Transverse colon (tissue), 4 donors: ENCODE measurements at regions not wholly inside any gene's neighbourhood (a gene's known extent, or its start where the extent isn't known, plus 50 kb on each side); places are given as distances from the start of the nearest gene placed in this dataset.

Experiments used
- DNase-seq: peaks from one replicate; pipeline ENCODE4 v3.0.0-alpha.2; 2019
- H3K27ac ChIP-seq, 4 donors: fragments of 200-600 bp; sonication (generic); 2 replicates each; pipeline ENCODE4 v1.5.1; 2016 to 2018; ENCODE audit warnings: inconsistent platforms in 4 of 4
- H3K27me3 ChIP-seq: fragments of 200-600 bp; sonication (generic); 2 replicates; pipeline ENCODE4 v1.5.1; 2017; ENCODE audit warnings: inconsistent platforms
- H3K36me3 ChIP-seq, 4 donors: fragments of 200-600 bp; sonication (generic); 2 replicates each; pipeline ENCODE4 v1.5.1; 2017 to 2019; ENCODE audit warnings: inconsistent platforms in 4 of 4
- H3K4me1 ChIP-seq, 4 donors: fragments of 200-600 bp; sonication (generic); 2 replicates each; pipeline ENCODE4 v1.5.1; 2017 to 2020; ENCODE audit warnings: inconsistent platforms in 4 of 4
- H3K4me3 ChIP-seq, 4 donors: fragments of 200-600 bp; sonication (generic); 1 replicate in 1 of 4; 2 replicates in 3 of 4; pipeline versions ENCODE4 v1.5.1 to v1.6.1; 2017 to 2019; ENCODE audit warnings: inconsistent platforms in 4 of 4
- H3K9me3 ChIP-seq, 2 donors: fragments of 200-600 bp; sonication (generic); 2 replicates each; pipeline ENCODE4 v1.5.1; 2017 to 2019; ENCODE audit warnings: inconsistent platforms in 2 of 2
- EP300 ChIP-seq: sonication (generic); formaldehyde crosslinking; IDR thresholded peaks from one replicate; pipeline ENCODE4 v1.6.1; 2017; ENCODE audit warnings: antibody characterized with exemption, low read depth
- POLR2A ChIP-seq: fragments of 450-650 bp; IDR thresholded peaks from one replicate; pipeline ENCODE4 v1.6.1; 2016; ENCODE audit warnings: antibody characterized with exemption, mild to moderate bottlenecking, moderate library complexity
- POLR2AphosphoS5 ChIP-seq, 3 donors: sonication (generic); formaldehyde crosslinking; IDR thresholded peaks; one replicate each; pipeline ENCODE4 v1.6.1; 2016; ENCODE audit warnings: antibody characterized with exemption in 3 of 3
- WGBS, 2 donors: methylation state at CpG; one replicate each; pipeline ENCODE4 v1.1.5; 2018; ENCODE audit warnings: low coverage in 1 of 2; 5-methylcytosine and 5-hydroxymethylcytosine counted together
- in situ Hi-C, 4 donors: fragments of 200-750 bp; cut with MboI; loops; one replicate each; pipeline versions ENCODE4 v1.15.0 to v1.15.1; 2017; ENCODE audit warnings: low sequenced_read_pairs in 3 of 4, low pct_ligation_motif_present in 1 of 4, low pct_unique_long_range_greater_than_20kb in 1 of 4
- intact Hi-C: fragments of 100-400 bp; cut with DNase I; formaldehyde crosslinking; loops from one replicate; pipeline ENCODE4 v1.15.1; 2023; ENCODE audit warnings: low total_unique reads
- TF ChIP-seq, protein P1 (sequence below), 5 experiments: fragments of 200-600 bp in 3 of 5; fragments of 450-650 bp in 2 of 5; sonication (generic) in 3 of 5; IDR thresholded peaks; 1 replicate in 2 of 5; 2 replicates in 3 of 5; pipeline ENCODE4 v1.5.1; 2016 to 2017; ENCODE audit warnings: antibody characterized with exemption in 5 of 5, inconsistent platforms in 3 of 5, mild to moderate bottlenecking in 2 of 5, moderate library complexity in 1 of 5

DNA sequence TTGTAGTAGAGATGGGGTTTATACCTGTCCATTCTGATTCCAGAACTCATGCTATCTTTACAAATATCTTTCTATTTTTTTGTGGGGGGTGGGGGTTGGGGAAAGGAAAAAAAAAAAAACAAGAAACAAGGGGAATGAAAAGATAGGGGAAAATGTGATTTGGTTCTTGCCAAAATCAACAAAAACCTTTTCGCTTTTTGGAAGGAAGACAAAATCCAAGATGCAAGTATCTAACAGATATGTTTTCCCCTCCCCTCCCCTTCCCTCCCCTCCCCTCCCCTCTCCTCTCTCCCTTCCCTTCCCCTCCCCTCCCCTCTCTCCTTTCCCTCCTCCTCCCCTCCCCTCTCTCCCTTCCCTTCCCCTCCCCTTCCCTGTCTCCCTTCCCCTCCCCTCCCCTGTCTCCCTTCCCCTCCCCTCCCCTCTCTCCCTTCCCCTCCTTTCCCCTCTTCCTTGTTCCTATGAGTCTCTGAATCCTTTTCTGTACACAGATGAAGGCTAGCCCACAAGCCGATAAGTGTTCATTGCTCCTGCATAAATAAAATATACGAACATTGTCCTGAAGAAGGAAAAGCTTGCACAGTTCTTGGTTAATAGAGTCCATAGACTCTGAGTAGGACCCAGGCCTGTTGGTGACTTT is 551.9 kb downstream of the EDEM1 start:
- 59 to 100% methylated on average over 1 to 3 of the region's 3 CpGs for WGBS, 2 donors
- no peaks in the 10 kb centered on the region for H3K9me3 ChIP-seq
- no peaks in the 10 kb centered on the region for H3K4me1 ChIP-seq
- DNase-seq: no peak
- no peaks in the 10 kb centered on the region for H3K27me3 ChIP-seq
- in situ Hi-C loops (no loop called here), intact Hi-C loops (no loop called here)
- H3K36me3 ChIP-seq: no peaks in the 10 kb centered on the region
- no peak for TF ChIP-seq EP300
- no peak for TF ChIP-seq POLR2AphosphoS5 (IDR thresholded peaks at IDR 0.05)
- TF ChIP-seq, protein P1, sequence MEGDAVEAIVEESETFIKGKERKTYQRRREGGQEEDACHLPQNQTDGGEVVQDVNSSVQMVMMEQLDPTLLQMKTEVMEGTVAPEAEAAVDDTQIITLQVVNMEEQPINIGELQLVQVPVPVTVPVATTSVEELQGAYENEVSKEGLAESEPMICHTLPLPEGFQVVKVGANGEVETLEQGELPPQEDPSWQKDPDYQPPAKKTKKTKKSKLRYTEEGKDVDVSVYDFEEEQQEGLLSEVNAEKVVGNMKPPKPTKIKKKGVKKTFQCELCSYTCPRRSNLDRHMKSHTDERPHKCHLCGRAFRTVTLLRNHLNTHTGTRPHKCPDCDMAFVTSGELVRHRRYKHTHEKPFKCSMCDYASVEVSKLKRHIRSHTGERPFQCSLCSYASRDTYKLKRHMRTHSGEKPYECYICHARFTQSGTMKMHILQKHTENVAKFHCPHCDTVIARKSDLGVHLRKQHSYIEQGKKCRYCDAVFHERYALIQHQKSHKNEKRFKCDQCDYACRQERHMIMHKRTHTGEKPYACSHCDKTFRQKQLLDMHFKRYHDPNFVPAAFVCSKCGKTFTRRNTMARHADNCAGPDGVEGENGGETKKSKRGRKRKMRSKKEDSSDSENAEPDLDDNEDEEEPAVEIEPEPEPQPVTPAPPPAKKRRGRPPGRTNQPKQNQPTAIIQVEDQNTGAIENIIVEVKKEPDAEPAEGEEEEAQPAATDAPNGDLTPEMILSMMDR (IDR thresholded peaks at IDR 0.05): no peak
- no peak for TF ChIP-seq POLR2A
- no peak overlapping the region for H3K4me3 ChIP-seq
- no peak overlapping the region for H3K27ac ChIP-seq

DNA sequence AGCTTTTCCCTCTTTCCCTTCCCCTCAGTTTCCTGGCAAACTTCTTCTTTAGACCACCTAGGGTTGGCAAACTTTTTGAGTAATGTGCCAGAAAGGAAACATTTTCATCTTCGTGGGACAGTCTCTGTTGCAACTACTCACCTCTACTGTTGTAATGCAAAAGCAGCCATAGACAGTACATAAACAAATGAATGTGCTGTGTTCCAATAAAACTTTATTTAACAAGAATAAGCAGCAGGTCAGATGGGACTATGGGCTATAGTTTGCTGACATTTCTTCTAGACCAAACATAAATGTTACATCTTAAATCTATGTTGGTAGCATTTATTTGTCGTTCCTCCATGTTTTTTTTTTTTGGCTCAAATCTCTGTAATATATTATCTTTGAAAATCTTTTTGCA is 552.4 kb downstream of the EDEM1 start:
- H3K36me3 ChIP-seq: no peaks in the 10 kb centered on the region
- no peak for DNase-seq
- H3K4me1 ChIP-seq: no peaks in the 10 kb centered on the region
- WGBS, 2 donors: 78 to 92% methylated on average over 2 of the region's 2 CpGs
- H3K4me3 ChIP-seq: no peak overlapping the region
- H3K27me3 ChIP-seq: no peaks in the 10 kb centered on the region
- intact Hi-C loops (no loop called here), in situ Hi-C loops (no loop called here)
- no peak overlapping the region for H3K27ac ChIP-seq
- TF ChIP-seq POLR2AphosphoS5 (IDR thresholded peaks at IDR 0.05) (no peak), EP300 (no peak)
- TF ChIP-seq, protein P1 (IDR thresholded peaks at IDR 0.05): no peak
- H3K9me3 ChIP-seq: no peaks in the 10 kb centered on the region

DNA sequence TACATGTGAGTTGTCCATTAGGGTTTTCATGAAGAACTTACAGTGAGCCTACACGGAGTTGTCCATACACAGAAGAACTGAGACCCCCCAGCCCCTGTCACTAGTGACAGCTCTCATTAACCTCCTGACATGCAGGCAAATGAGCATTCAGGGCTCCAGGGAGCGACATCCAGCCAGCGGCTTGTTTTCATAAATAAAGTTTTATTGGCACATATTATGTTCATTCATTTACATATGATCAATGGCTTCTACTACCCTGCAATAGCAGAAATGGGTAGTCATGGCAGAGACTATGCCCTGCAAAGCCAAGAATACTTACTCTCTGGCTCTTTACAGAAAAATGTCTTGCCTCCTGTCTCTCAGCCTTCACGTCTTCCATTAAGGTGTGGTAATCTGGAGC is 553.5 kb downstream of the EDEM1 start:
- in situ Hi-C loops (no loop called here), intact Hi-C loops (no loop called here)
- H3K36me3 ChIP-seq: no peaks in the 10 kb centered on the region
- no peak overlapping the region for H3K4me3 ChIP-seq
- no peak for DNase-seq
- H3K27ac ChIP-seq: no peak overlapping the region
- H3K27me3 ChIP-seq: no peaks in the 10 kb centered on the region
- H3K9me3 ChIP-seq: no peaks in the 10 kb centered on the region
- H3K4me1 ChIP-seq: no peaks in the 10 kb centered on the region
- WGBS, 2 donors: 82 to 100% methylated on average over 1 to 4 of the region's 4 CpGs
- TF ChIP-seq, protein P1 (IDR thresholded peaks at IDR 0.05): no peak
- TF ChIP-seq POLR2A: no peak
- no peak for TF ChIP-seq POLR2AphosphoS5 (IDR thresholded peaks at IDR 0.05)
- no peak for TF ChIP-seq EP300

DNA sequence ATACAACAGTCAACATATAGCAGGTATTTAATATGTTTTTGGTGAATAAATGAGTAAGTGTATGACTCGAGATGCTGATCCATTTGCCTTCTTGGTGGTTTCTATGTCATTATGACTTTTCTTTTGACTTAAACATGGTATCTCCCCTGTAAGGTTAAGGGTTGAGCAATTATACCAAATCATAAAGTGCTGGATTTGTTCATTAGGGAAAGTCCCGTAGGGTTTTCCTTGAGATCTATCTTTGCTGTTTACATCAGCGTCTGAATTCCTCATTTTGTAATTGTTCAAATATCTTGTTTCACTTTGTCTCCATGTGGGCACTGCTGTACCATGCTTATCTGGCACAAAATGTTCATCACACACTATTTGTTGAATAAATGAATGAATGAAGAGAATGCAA is 562.6 kb downstream of the EDEM1 start:
- intact Hi-C loops: no loop called here
- no peak for TF ChIP-seq POLR2AphosphoS5 (IDR thresholded peaks at IDR 0.05)
- no peak for TF ChIP-seq POLR2A
- TF ChIP-seq EP300: no peak
- TF ChIP-seq, protein P1 (IDR thresholded peaks at IDR 0.05): no peak
- 76 to 81% methylated on average over 3 of the region's 3 CpGs for WGBS, 2 donors
- Histone ChIP-seq H3K4me1 (no peaks in the 10 kb centered on the region), H3K27me3 (no peaks in the 10 kb centered on the region), H3K27ac (no peak overlapping the region), H3K9me3 (no peaks in the 10 kb centered on the region), H3K4me3 (no peak overlapping the region), H3K36me3 (no peaks in the 10 kb centered on the region)
- no peak for DNase-seq
- in situ Hi-C loops: no loop called here
